IMR-90 (cell line): ENCODE measurements at regions not wholly inside any gene's neighbourhood (a gene's known extent, or its start where the extent isn't known, plus 50 kb on each side); places are given as distances from the start of the nearest gene placed in this dataset.

Experiments
- BHLHE40 ChIP-seq: fragments of 150-350 bp; IDR thresholded peaks from 2 replicates; pipeline ENCODE4 v1.6.1; 2016; ENCODE audit warnings: mild to moderate bottlenecking, low read depth, low read length
- CEBPB ChIP-seq: IDR thresholded peaks from 2 replicates; pipeline ENCODE4 v1.6.1; 2012; ENCODE audit warnings: low read depth, low read length, improper control_type of control experiment
- CHD1 ChIP-seq: IDR thresholded peaks from 2 replicates; pipeline ENCODE4 v1.6.1; 2012; ENCODE audit warnings: low read depth, low read length, improper control_type of control experiment
- FOS ChIP-seq: fragments of 150-350 bp; IDR thresholded peaks from 2 replicates; pipeline ENCODE4 v1.6.1; 2016; ENCODE audit warnings: low read depth, low read length
- MAFK ChIP-seq: IDR thresholded peaks from 2 replicates; pipeline ENCODE4 v1.6.1; 2012; ENCODE audit warnings: low read depth, low read length, improper control_type of control experiment
- MAZ ChIP-seq: IDR thresholded peaks from 2 replicates; pipeline ENCODE4 v1.6.1; 2012; ENCODE audit warnings: low read depth, mild to moderate bottlenecking, low read length, improper control_type of control experiment, moderate library complexity, borderline replicate concordance
- MXI1 ChIP-seq: IDR thresholded peaks from 2 replicates; pipeline ENCODE4 v1.6.1; 2012; ENCODE audit warnings: low read depth, mild to moderate bottlenecking, low read length, moderate library complexity, borderline replicate concordance
- POLR2A ChIP-seq: IDR thresholded peaks from 2 replicates; pipeline ENCODE4 v1.6.1; 2012; ENCODE audit warnings: mild to moderate bottlenecking, low read depth, low read length
- RAD21 ChIP-seq: IDR thresholded peaks from 2 replicates; pipeline ENCODE4 v1.6.1; 2012; ENCODE audit warnings: low read length, improper control_type of control experiment
- SMC3 ChIP-seq: fragments of 150-350 bp; IDR thresholded peaks from 2 replicates; pipeline ENCODE4 v1.6.1; 2016; ENCODE audit warnings: low read depth, mild to moderate bottlenecking, antibody characterized with exemption, low read length, moderate library complexity
- TF ChIP-seq, protein P1 (sequence below): conservative IDR thresholded peaks from 2 replicates; pipeline ENCODE4 v1.5.1; 2012; ENCODE audit warnings: mild to moderate bottlenecking, low read depth, low read length, improper control_type of control experiment
- TF ChIP-seq, protein P2 (sequence below): fragments of 150-350 bp; IDR thresholded peaks from 2 replicates; pipeline ENCODE4 v1.6.1; 2016; ENCODE audit warnings: low read depth, mild to moderate bottlenecking, low read length, moderate library complexity, borderline replicate concordance
- TF ChIP-seq, protein P3 (sequence below): fragments of 150-350 bp; IDR thresholded peaks from 2 replicates; pipeline ENCODE4 v1.6.1; 2017; ENCODE audit warnings: mild to moderate bottlenecking, antibody characterized with exemption, low read length, low read depth

DNA sequence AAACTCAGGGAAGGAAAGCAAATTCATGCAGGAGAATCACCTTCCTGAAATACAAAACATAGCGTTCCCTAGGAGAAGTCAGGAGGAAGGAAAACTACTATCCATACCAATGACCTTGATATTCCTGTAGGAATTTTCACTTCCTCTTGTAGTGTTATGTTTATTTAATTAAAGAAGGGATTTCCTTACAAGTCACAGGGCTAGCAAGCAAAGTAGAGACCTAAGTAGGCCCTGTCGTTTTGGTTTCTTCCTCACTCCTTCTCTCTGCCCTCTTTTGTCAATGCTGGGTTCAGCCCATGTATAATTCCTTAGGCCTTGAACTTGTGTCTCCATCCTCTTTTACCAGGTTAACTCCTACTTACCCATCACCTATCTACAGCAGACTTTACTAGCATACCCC, 435.2 kb upstream of the LRATD1 start:
- TF ChIP-seq, protein P1, sequence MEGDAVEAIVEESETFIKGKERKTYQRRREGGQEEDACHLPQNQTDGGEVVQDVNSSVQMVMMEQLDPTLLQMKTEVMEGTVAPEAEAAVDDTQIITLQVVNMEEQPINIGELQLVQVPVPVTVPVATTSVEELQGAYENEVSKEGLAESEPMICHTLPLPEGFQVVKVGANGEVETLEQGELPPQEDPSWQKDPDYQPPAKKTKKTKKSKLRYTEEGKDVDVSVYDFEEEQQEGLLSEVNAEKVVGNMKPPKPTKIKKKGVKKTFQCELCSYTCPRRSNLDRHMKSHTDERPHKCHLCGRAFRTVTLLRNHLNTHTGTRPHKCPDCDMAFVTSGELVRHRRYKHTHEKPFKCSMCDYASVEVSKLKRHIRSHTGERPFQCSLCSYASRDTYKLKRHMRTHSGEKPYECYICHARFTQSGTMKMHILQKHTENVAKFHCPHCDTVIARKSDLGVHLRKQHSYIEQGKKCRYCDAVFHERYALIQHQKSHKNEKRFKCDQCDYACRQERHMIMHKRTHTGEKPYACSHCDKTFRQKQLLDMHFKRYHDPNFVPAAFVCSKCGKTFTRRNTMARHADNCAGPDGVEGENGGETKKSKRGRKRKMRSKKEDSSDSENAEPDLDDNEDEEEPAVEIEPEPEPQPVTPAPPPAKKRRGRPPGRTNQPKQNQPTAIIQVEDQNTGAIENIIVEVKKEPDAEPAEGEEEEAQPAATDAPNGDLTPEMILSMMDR = no peak
- no peak for TF ChIP-seq SMC3
- no peak for TF ChIP-seq POLR2A
- TF ChIP-seq MAZ = no peak
- TF ChIP-seq, protein P2, sequence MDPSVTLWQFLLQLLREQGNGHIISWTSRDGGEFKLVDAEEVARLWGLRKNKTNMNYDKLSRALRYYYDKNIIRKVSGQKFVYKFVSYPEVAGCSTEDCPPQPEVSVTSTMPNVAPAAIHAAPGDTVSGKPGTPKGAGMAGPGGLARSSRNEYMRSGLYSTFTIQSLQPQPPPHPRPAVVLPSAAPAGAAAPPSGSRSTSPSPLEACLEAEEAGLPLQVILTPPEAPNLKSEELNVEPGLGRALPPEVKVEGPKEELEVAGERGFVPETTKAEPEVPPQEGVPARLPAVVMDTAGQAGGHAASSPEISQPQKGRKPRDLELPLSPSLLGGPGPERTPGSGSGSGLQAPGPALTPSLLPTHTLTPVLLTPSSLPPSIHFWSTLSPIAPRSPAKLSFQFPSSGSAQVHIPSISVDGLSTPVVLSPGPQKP = no peak
- TF ChIP-seq FOS = no peak
- TF ChIP-seq BHLHE40 = no peak
- TF ChIP-seq, protein P3, sequence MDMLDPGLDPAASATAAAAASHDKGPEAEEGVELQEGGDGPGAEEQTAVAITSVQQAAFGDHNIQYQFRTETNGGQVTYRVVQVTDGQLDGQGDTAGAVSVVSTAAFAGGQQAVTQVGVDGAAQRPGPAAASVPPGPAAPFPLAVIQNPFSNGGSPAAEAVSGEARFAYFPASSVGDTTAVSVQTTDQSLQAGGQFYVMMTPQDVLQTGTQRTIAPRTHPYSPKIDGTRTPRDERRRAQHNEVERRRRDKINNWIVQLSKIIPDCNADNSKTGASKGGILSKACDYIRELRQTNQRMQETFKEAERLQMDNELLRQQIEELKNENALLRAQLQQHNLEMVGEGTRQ = no peak
- no peak for TF ChIP-seq MXI1
- no peak for TF ChIP-seq CEBPB
- TF ChIP-seq MAFK = no peak
- TF ChIP-seq CHD1 = no peak
- no peak for TF ChIP-seq RAD21
